AG08396 (cell line): ENCODE measurements at regions not wholly inside any gene's neighbourhood (a gene's known extent, or its start where the extent isn't known, plus 50 kb on each side); places are given as distances from the start of the nearest gene placed in this dataset.
"Not testable (repeated sequence)": the region's sequence is repeated elsewhere in the genome, so short reads cannot be mapped to it uniquely, and the experiment has no call there.

Experiments
- DNase-seq: peaks from one replicate; pipeline ENCODE4 v3.0.0; 2012; ENCODE audit warnings: low spot score, mixed read lengths

DNA sequence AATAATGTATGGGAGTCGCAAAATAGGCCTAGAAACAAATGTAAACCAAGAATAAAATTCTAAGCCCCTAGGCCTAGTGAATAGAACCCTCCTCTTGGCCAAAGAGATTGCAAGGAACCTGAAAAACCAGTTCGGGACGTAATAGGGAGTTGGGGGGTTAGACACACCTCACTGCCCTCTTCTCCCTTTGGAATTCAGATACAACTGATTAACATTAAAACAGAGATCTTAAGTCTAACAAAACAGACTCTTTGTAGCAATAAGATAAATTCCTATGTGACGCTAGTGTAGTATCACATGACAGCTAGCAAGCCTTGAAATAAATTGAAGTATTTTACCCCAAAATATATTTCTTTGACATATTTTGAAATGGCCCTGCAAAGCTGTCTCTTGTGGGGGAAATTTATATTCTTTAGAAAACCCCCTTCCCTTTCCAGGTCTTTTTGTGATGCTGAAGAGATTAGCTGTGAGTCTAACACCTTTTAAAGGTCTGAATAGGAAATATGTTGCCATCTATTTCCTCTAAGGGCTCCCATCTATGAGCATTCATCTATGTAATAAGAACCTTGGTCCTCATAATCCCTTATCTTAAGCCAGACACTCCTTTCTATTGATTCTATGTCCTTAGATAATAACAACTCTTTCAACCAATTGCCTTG, 623.4 kb upstream of the NRG3 start:
- no peak for DNase-seq

DNA sequence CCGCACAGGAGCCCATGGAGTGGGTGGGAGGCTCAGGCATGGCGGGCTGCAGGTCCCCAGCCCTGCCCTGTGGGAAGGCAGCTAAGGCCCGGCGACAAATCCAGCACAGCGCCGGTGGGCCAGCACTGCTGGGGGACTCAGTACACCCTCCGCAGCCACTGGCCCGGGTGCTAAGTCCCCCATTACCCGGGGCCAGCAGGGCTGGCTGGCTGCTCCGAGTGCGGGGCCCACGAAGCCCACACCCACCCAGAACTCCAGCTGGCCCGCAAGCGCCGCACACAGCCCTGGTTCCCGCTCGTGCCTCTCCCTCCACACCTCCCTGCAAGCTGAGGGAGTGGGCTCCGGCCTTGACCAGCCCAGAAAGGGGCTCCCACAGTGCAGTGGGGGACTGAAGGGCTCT, 610.0 kb upstream of the NRG3 start:
- DNase-seq, result not testable (repeated sequence)

DNA sequence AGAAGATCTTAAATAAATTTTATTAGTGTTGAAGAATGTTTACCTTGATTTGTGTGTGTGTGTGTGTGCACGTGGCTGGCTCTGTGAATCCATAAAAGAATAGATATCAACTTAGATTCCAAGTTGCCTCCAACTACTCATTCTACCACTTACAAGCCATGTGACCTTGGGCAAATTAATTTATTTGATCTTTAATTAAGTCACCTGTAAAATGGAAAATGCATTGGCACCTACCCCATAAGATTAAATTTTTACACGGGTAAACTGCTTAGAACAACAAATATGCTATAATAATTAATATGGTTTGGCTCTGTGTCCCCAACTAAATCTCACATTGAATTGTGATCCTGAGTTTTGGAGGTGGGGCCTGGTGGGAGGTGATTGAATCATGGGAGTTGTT, 604.9 kb upstream of the NRG3 start:
- no peak for DNase-seq

DNA sequence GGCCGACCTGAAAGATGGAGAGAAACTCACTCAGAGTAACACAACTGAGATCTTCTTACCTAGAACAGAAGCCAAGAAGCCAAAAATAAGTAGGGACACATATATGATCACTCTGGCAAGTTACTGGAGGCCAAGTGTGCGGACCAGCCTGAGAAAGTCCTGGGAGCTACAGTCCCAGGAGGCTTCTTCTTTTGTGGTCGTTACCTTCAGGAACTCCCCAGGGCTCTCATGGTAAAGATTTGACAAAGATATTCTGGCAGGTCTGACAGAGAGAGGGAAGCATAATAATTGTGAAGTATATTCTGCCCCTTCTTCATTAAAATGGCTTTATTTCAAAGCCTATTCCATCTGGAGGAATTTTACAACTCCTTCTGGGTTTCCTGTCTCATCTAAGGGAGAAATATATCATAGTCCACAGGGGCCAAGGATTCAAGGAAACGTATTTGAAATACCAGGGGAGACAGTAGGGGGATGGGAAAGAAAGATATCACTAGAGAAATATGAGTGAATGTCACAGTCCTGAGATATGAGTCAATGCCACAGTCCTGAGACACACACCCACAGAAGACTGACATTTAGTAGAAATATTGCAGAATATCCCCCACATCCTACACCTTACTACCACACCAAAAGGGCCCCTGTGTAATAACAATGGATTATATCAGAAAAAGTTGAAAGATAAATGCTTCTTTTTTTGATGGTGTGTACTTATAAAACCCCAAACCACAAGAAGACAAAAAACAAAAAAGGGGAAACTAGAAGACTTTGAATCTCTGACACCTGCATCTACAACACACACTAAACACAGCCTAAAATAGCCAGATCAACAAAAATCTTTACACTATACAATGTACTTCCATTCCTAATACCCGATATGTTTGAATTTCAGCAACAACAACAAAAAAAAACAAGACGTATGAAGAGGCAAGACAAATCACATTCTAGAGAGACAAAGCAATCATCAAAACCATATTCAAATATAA, 594.2 kb upstream of the NRG3 start:
- DNase-seq, result no peak

DNA sequence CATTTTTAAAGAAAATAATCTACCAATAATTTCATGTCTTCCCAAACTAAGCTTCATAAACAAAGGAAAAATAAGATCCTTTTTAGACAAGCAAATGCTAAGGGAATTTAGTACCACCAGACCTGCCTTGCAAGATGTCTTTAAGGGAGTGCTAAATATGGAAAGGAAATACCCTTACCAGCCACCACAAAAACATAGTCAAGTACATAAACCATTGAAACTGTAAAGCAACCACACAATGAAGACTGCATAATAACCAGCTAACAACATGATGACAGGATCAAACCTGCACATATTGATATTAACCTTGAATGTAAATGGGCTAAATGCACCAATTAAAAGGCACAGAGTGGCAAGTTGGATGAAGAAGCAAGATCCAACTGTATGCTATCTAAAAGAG, 586.5 kb upstream of the NRG3 start:
- no peak for DNase-seq

DNA sequence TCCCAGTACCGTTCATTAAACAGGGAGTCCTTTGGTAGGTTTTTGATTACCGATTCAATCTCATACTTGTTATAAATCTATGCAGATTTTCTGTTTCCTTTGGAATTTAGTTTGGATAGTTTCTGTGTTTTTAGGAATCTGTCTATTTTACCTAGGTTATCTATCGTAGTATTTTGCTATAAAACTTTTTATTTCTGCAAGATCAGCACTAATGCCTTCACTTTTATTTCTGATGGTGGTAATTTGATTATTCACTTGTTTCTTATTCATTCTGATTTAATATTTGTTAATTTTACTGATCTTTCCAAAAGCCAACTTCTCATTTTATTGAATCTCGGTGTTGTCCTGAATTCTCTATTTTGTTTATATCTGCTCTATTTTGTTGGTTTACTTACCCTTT, 577.7 kb upstream of the NRG3 start:
- DNase-seq, result no peak

DNA sequence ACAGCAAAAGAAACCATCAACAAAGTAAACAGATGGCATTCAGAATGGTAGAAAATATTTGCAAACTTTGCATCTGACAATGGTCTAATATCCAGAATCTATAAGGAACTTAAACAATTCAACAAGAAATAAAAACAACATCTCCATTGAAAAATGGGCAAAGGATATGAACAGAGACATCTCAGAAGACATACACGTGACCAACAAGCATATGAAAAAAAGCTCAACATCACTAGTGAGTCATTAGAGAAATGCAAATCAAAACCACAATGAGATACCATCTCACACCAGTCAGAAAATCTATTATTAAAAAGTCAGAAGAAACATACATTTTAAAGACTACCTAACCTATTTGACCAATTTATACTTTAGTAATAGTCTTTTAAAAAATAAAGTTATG, 571.3 kb upstream of the NRG3 start:
- DNase-seq, result no peak

DNA sequence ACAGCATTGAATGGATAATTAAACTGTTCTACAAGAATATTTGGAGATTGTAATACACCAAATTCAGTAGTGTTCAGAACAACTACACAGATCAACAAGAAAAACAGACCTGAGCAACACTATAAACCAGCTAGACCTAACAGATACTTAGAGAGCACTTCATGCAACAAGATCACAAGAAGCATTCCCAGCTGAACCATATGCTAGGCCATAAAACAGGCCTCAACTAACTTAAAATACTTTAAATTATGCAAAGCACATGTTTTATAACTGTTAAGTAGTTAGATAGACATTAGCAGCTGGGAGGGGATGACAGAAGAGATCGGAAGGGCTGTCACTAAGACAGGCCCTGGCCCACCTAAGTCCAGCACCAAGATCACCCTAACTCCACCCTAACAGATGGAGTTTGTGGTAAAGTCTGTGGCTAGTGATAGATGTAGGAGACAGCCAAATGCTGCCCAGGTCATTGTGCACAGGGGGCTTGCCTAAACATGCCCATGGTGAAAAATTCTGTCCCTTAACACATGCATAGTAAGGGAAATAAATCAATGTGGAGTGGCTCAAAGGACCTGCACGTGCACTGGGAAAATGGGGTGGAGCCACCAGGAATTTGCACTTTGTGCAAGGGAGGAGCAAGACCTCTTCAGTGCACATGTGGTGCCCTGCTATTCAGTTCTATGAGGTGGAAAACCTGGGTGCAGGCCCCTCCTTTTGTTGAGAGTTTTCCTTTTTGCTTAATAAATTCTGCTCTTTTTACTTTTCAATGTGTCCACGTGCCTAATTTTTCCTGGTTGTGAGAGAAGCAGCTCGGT, 567.8 kb upstream of the NRG3 start:
- DNase-seq, result no peak

DNA sequence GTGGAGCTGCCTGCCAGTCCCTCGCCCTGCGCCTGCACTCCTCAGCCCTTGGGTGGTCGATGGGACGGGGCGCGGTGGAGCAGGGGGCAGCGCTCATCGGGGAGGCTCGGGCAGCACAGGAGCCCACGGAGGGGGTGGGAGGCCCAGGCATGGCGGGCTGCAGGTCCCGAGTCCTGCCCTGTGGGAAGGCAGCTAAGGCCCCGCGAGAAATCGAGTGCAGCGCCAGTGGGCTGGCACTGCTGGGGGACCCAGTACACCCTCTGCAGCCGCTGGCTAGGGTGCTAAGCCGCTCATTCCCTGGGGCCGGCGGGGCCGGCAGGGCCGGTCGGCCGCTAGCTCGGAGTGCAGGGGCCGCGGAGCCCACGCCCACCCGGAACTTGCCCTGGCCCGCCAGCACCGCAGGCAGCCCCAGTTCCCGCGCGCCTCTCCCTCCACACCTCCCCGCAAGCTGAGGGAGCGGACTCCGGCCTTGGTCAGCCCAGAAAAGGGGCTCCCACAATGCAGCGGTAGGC, 565.9 kb upstream of the NRG3 start:
- DNase-seq, result no peak

DNA sequence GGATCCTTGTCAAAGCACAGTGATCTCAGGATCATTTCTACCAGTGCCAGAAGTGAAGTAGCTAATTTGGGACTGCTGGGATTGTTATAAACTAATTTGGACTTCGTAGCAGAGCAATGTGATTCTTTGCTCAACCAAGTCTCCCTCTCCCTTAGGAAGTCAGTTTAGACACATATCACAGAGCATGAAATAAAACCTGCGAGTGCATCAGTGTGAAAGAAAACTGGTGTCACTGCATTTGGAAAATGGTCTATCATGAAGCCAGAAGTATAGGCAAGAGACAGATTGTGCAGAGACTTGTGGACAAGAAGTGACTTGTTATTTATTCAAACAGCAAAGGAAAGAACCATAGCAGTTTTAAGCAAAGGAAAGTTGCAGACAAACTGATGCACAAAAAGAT, 560.5 kb upstream of the NRG3 start:
- no peak for DNase-seq

DNA sequence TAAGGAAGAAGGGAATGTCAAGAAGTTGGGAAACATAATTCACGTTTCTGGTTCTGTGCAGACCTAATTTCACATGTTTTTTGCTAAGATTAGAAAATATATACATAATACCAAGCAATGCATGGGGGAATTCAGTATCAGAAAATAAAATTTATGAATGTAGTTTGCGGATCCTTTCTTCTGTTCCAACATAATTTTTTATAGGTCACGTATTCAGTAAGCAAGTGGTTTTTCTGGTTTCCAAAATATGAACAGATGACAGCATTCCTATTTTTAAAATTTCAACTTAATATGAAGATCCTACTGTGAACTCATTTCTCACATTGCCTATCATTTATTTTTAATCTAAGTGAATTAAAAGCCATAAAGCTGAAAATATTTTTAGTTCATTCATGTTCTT, 560.0 kb upstream of the NRG3 start:
- no peak for DNase-seq

DNA sequence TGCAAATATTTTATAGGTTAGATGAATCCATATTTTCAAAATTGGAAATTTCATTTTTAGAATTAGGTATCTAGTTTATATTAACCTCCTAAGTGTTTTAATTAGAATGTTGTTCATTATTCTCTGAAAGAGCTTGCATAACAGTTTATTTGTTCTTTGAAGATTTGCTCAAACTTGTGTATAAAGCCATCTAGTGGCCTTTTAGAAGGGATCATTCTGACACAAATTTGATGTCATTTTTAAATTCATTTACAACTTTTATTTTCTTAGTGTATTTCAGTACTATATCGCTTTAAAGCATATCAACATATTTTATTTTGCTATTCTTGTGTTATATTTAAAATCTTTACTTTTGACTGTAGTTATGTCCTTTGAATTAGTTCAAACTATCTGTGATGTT, 527.0 kb upstream of the NRG3 start:
- no peak for DNase-seq

DNA sequence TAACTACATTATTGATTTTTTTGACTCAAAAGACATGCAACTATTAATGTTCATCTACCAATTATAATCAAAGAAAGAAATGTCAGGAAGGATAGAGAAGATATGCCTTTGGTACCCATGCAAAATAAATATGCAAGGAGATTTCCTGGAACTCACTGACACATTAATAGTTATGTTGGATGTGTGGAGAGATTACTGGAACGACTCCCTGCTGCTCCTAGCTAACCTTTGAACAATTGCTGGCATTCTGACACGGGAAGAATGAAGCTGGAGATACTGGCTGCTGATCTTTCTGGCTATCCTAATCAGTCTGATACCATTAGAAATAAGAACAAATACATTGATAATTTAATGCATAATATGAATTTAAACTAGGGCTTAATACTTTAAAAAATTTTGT, 507.9 kb upstream of the NRG3 start:
- DNase-seq, result no peak

DNA sequence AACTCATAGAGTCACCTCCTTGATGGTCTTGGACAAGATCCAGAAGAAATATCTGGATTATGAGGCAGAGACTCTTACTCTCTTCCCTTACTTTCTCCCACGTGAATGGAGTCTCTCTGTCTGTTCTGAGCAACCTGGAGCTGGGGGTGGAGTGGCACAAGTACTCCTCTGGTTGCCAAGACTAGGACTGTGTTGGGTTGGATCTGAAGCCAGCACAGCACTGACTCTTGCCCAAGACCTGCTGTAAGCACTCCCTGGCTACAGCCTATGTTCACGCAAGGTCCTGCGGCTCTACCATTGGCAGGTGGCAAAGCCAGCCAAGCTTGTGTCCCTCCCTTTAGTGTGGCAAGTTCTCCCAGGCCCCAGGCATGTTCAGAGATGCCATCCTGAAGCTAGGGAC, 488.2 kb upstream of the NRG3 start:
- no peak for DNase-seq

DNA sequence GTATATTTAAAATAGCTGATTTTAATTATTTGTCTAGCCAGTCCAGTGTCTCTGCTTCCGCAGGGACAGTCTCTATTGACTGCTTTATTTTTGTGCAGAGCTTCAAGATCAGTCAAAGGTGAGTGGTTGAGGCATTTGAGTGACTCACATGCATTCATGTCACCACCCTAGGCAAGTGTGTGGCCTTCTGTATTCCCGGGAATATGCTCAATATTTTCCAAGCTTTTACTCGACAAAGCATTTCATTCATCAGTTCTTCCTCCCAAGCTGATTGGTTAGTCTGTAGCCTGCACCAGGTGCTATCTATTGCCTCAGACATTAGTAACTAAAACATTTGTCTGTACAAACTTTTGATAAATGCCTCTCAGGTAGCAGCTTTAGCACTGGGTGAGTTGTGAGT, 471.5 kb upstream of the NRG3 start:
- no peak for DNase-seq

DNA sequence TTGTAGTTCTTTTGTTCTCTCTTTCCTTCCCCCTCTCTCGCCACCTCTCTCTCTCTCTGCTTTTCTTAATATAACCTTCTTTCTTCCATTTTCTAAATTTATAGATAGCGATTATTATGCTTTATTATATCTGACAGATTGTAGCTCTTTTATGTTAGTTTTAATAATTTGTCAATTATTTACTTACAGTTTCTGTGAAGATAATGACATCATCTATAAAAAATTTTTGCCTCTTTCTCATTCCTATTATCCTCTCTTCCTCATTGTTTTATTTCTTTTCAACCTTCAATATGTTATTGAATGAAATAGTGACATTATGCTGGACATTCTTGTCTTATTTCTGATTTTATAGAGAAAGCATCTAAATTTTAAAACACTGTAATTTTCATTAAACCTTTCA, 469.6 kb upstream of the NRG3 start:
- DNase-seq, result no peak

DNA sequence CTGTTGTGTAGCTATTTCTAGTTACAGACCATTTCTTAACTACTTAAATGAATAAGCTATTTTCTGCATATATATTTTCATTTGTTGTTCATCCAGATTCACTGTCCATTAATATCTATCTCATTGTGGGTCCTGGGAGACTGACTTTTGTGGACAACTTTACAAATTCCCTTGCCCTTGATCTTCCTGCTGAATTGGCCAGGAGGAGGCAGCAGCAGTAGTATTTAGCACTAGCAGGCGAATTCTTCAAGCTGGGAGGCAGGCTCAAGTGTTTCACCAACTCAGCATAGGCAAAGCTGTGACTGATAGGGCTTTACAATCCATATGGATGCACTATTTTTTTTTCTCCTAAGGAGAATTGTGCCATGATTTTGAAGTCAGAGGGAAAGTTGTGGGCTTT, 461.0 kb upstream of the NRG3 start:
- DNase-seq, result no peak

DNA sequence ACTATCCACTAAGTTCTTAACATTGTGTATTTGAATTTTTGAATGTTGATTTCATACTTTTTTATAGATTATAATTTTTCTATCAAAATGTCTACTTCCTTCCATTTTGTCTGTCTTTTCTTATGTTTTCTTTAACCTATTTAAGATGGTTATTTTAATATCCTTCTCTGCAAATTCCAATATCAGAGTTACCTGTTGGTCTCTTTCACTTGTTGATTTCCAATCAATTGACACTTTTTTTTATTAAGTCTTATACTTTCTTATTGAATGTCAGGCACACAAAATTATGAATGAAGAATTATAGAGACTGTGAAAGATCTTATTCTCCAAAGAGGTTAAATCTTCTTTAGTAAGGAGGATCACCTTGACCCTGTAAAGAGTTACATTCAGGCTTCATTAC, 448.3 kb upstream of the NRG3 start:
- DNase-seq, result no peak

DNA sequence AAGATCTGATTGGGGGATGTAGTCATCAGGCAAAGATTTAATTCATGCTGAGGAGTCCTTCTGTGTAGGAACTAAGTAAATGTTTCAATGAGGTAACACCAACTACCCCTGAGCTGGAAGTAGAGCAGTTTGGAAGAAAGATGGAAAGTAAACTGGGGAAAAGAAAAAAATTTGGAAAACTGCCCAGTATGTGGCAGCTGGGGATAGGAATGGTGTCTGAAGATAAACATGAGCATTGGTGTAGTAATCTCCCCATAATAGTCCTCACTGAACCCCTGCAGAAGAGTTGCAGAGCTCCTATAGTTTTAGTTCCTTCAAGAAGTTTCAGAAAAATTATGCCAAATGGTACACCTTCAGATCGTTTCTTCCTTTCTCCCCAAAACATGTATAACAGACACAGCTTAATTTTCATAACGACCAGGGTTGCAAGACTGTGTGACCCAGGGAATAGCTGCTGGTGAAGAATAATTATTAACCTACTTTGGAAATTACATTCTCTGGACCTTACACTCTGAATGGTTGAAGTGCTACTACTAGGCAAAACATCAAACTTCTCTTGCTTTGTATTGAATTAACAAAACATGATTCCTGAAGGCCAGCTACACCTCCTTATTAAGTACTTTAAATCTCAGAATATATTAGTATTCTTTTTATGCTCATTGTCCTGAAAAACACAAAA, 446.4 kb upstream of the NRG3 start:
- no peak for DNase-seq

DNA sequence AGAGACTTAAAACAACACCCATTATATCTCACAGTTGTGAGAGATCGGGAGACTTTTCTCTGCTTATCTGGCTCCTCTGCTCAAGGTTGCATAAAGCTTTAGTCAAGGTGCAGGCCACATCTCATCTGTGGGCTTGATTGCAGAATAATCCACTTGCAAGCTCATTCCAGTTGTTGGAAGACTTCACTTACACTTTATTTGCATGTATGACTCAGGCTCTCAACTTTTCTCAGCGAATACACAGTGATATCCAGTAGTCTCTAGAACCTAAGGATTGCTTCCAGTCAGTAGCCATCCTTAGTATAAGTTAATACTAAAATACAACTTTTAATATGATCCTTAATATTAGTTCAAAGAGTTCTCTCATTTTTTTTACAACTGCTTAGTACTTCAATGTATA, 435.5 kb upstream of the NRG3 start:
- no peak for DNase-seq

DNA sequence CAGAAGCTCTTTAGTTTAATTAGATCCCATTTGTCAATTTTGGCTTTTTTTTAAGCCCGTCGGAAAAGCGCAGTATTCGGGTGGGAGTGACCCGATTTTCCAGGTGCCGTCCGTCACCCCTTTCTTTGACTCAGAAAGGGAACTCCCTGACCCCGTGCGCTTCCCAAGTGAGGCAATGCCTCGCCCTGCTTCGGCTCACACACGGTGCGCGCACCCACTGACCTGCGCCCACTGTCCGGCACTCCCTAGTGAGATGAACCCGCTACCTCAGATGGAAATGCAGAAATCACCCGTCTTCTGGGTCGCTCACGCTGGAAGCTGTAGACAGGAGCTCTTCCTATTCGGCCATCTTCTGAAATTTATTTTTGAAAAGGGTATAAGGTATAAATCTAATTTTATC, 433.4 kb upstream of the NRG3 start:
- DNase-seq, result not testable (repeated sequence)
